Activated CD8-positive, alpha-beta memory T cell treated with anti-CD3 and anti-CD28 coated beads for 24 hours (primary cell): ENCODE measurements at regions not wholly inside any gene's neighbourhood (a gene's known extent, or its start where the extent isn't known, plus 50 kb on each side); places are given as distances from the start of the nearest gene placed in this dataset.

Experiments
- DNase-seq: peaks from one replicate; pipeline ENCODE4 v3.0.0-alpha.2; 2020

GRCh38 chr11:19395050-19395449 is 154.3 kb upstream of the E2F8 start:
- no peak for DNase-seq

GRCh38 chr11:19394525-19395016 is 153.8 kb upstream of the E2F8 start:
- no peak for DNase-seq

GRCh38 chr11:19393941-19394340 is 153.2 kb upstream of the E2F8 start:
- DNase-seq: no peak

GRCh38 chr11:19392847-19393518 is 152.2 kb upstream of the E2F8 start:
- DNase-seq: no peak

- DNase-seq: no peak
Observed at GRCh38 chr11:19392321-19392720, 151.6 kb upstream of the E2F8 start.

GRCh38 chr11:19391652-19392051 is 150.9 kb upstream of the E2F8 start:
- no peak for DNase-seq

- no peak for DNase-seq
Observed at GRCh38 chr11:19391026-19391425, 150.3 kb upstream of the E2F8 start.

GRCh38 chr11:19389787-19390303 is 149.1 kb upstream of the E2F8 start:
- DNase-seq: peak; percentile 19

- DNase-seq: no peak
Observed at GRCh38 chr11:19382131-19382611, 141.4 kb upstream of the E2F8 start.

GRCh38 chr11:19380375-19380774 is 139.6 kb upstream of the E2F8 start:
- no peak for DNase-seq

GRCh38 chr11:19379465-19379864 is 138.7 kb upstream of the E2F8 start:
- DNase-seq: no peak

GRCh38 chr11:19378814-19379213 is 138.1 kb upstream of the E2F8 start:
- no peak for DNase-seq

GRCh38 chr11:19377881-19378280 is 137.1 kb upstream of the E2F8 start:
- peak; percentile 19 for DNase-seq

GRCh38 chr11:19375440-19375839 is 134.7 kb upstream of the E2F8 start:
- no peak for DNase-seq

- DNase-seq: no peak
Observed at GRCh38 chr11:19374151-19374569, 133.4 kb upstream of the E2F8 start.

- no peak for DNase-seq
Observed at GRCh38 chr11:19372381-19372780, 131.6 kb upstream of the E2F8 start.

GRCh38 chr11:19370100-19370861 is 129.5 kb upstream of the E2F8 start:
- DNase-seq: no peak

- DNase-seq: no peak
Observed at GRCh38 chr11:19368726-19369375, 128.1 kb upstream of the E2F8 start.

GRCh38 chr11:19366992-19367709 is 126.4 kb upstream of the E2F8 start:
- DNase-seq: no peak

GRCh38 chr11:19365743-19366410 is 125.1 kb upstream of the E2F8 start:
- no peak for DNase-seq

- DNase-seq: no peak
Observed at GRCh38 chr11:19359221-19360000, 118.7 kb upstream of the E2F8 start.
